SU-DHL-6 (cell line): ENCODE measurements at regions not wholly inside any gene's neighbourhood (a gene's known extent, or its start where the extent isn't known, plus 50 kb on each side); places are given as distances from the start of the nearest gene placed in this dataset.

Source experiments
- EZH2phosphoT487 ChIP-seq: fragments of 200-600 bp; sonication (generic), shearing (Covaris generic); conservative IDR thresholded peaks from 2 replicates; pipeline ENCODE4 v1.6.1; 2018; ENCODE audit warnings: mild to moderate bottlenecking, antibody characterized with exemption, low read length, moderate library complexity, mixed read lengths
- TF ChIP-seq, protein P1 (sequence below): fragments of 200-600 bp; sonication (generic); IDR thresholded peaks from one replicate; pipeline ENCODE4 v1.5.1; 2017; ENCODE audit warnings: antibody characterized with exemption, mild to moderate bottlenecking, low read length, moderate library complexity; ENCODE audit not compliant: insufficient read depth, poor library complexity, severe bottlenecking

DNA sequence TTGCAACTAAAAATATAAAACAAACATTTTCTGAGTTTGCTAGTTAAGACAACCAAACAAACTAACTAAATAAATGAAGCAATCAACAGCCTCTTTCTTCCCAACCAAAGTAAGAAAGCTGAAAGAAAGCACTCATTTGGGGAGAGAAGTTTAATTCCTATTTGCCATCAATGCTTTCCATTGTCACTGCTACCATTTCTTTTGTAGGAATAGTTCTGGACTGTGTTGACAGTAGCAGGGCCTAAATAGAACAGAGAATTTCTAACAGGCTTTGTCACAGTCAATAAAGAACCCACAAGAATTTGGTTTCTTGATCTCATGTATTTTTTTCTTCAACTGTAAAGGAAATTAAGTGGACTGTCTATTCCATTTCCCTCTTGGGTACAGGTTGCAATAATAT lies 1886.4 kb upstream of the TENM3 start:
- no peak for TF ChIP-seq EZH2phosphoT487
- TF ChIP-seq, protein P1, sequence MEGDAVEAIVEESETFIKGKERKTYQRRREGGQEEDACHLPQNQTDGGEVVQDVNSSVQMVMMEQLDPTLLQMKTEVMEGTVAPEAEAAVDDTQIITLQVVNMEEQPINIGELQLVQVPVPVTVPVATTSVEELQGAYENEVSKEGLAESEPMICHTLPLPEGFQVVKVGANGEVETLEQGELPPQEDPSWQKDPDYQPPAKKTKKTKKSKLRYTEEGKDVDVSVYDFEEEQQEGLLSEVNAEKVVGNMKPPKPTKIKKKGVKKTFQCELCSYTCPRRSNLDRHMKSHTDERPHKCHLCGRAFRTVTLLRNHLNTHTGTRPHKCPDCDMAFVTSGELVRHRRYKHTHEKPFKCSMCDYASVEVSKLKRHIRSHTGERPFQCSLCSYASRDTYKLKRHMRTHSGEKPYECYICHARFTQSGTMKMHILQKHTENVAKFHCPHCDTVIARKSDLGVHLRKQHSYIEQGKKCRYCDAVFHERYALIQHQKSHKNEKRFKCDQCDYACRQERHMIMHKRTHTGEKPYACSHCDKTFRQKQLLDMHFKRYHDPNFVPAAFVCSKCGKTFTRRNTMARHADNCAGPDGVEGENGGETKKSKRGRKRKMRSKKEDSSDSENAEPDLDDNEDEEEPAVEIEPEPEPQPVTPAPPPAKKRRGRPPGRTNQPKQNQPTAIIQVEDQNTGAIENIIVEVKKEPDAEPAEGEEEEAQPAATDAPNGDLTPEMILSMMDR = no peak
